ENCODE measurements at regions not wholly inside any gene's neighbourhood (a gene's known extent, or its start where the extent isn't known, plus 50 kb on each side); places are given as distances from the start of the nearest gene placed in this dataset.

- no peak for TF ChIP-seq CTCF (IDR thresholded peaks at IDR 0.05)
- no peak for TF ChIP-seq POLR2A (IDR thresholded peaks at IDR 0.05)
Measured at GRCh38 chr3:145807990-145808389, 353.0 kb downstream of the PLOD2 start.

All from body of pancreas (tissue), 4 donors.